KMS-11 (cell line): ENCODE measurements at regions not wholly inside any gene's neighbourhood (a gene's known extent, or its start where the extent isn't known, plus 50 kb on each side); places are given as distances from the start of the nearest gene placed in this dataset.

ENCODE experiments used
- H2AFZ ChIP-seq: fragments of 200-600 bp; sonication (generic); 2 replicates; pipeline ENCODE4 v1.6.1; 2016; ENCODE audit warnings: antibody characterized with exemption, mixed run types, low read depth
- H3K27ac ChIP-seq: fragments of 200-600 bp; sonication (generic); 2 replicates; pipeline ENCODE4 v1.6.1; 2016; ENCODE audit warnings: mild to moderate bottlenecking, mixed run types
- H3K27me3 ChIP-seq: fragments of 200-600 bp; sonication (generic); 2 replicates; pipeline ENCODE4 v1.6.1; 2017; ENCODE audit warnings: mild to moderate bottlenecking, low read depth, mixed run types, moderate library complexity; ENCODE audit not compliant: insufficient read depth
- H3K36me3 ChIP-seq: fragments of 200-600 bp; sonication (generic); 2 replicates; pipeline ENCODE4 v1.6.1; 2017; ENCODE audit warnings: mild to moderate bottlenecking, mixed run types; ENCODE audit not compliant: insufficient read depth
- H3K4me1 ChIP-seq: fragments of 200-600 bp; sonication (generic); 2 replicates; pipeline ENCODE4 v1.6.1; 2016; ENCODE audit warnings: mild to moderate bottlenecking, low read depth, mixed run types; ENCODE audit not compliant: poor library complexity, severe bottlenecking
- H3K4me2 ChIP-seq: fragments of 200-600 bp; sonication (generic); 2 replicates; pipeline ENCODE4 v1.7.0; 2016; ENCODE audit warnings: mild to moderate bottlenecking, mixed run types
- H3K4me3 ChIP-seq: fragments of 200-600 bp; sonication (generic); IDR thresholded peaks from 2 replicates; pipeline ENCODE4 v1.6.1; 2017; ENCODE audit warnings: low read depth, low read length, mixed read lengths; ENCODE audit not compliant: insufficient read depth
- H3K79me2 ChIP-seq: fragments of 200-600 bp; sonication (generic); 2 replicates; pipeline ENCODE4 v1.6.1; 2016; ENCODE audit warnings: low read depth, mixed run types; ENCODE audit not compliant: insufficient read depth
- H3K9ac ChIP-seq: fragments of 200-600 bp; sonication (generic); 2 replicates; pipeline ENCODE4 v1.6.1; 2016; ENCODE audit warnings: mild to moderate bottlenecking, mixed run types
- H4K20me1 ChIP-seq: fragments of 200-600 bp; sonication (generic); 2 replicates; pipeline ENCODE4 v1.6.1; 2016; ENCODE audit warnings: mild to moderate bottlenecking, mixed run types; ENCODE audit not compliant: insufficient read depth
- CTCF ChIP-seq: fragments of 200-600 bp; sonication (generic); conservative IDR thresholded peaks from 2 replicates; pipeline ENCODE4 v1.6.1; 2017; ENCODE audit warnings: low read depth, mild to moderate bottlenecking, antibody characterized with exemption, low read length, moderate library complexity, mixed read lengths

GRCh38 chr2:176449852-176450251 lies 180.6 kb downstream of the MTX2 start:
- no peak overlapping the region for H3K4me2 ChIP-seq
- H4K20me1 ChIP-seq, result no peaks in the 10 kb centered on the region
- peaks cover 5% of the 10 kb centered on the region for H3K4me1 ChIP-seq
- H3K4me3 ChIP-seq, result no peak overlapping the region
- H3K36me3 ChIP-seq, result no peaks in the 10 kb centered on the region
- TF ChIP-seq CTCF, result no peak
- H3K9ac ChIP-seq, result no peak overlapping the region
- no peaks in the 10 kb centered on the region for H3K79me2 ChIP-seq
- no peak overlapping the region for H2AFZ ChIP-seq
- H3K27ac ChIP-seq, result no peak overlapping the region
- H3K27me3 ChIP-seq, result no peaks in the 10 kb centered on the region

GRCh38 chr2:176453784-176454183 lies 184.5 kb downstream of the MTX2 start:
- Histone ChIP-seq H3K27me3 (no peaks in the 10 kb centered on the region), H3K4me3 (no peak overlapping the region), H2AFZ (no peak overlapping the region), H3K27ac (no peak overlapping the region), H3K36me3 (no peaks in the 10 kb centered on the region), H3K4me1 (peaks cover 16% of the 10 kb centered on the region), H3K4me2 (no peak overlapping the region), H3K9ac (no peak overlapping the region), H4K20me1 (no peaks in the 10 kb centered on the region), H3K79me2 (no peaks in the 10 kb centered on the region)
- no peak for TF ChIP-seq CTCF

GRCh38 chr2:176454893-176455815 lies 185.9 kb downstream of the MTX2 start:
- peaks cover 16% of the 10 kb centered on the region for H3K4me1 ChIP-seq
- H3K9ac ChIP-seq, result no peak overlapping the region
- H3K79me2 ChIP-seq, result no peaks in the 10 kb centered on the region
- H4K20me1 ChIP-seq, result no peaks in the 10 kb centered on the region
- no peaks in the 10 kb centered on the region for H3K36me3 ChIP-seq
- no peak overlapping the region for H3K27ac ChIP-seq
- peak; percentile 98 for TF ChIP-seq CTCF
- H3K27me3 ChIP-seq, result no peaks in the 10 kb centered on the region
- H3K4me2 ChIP-seq, result peak overlapping the region; percentile 18; the same call in 1 of the 2 replicates
- peak overlapping the region; percentile 35; the same call in 1 of the 2 replicates for H2AFZ ChIP-seq
- no peak overlapping the region for H3K4me3 ChIP-seq

- H2AFZ ChIP-seq, result peak overlapping the region; percentile 35; the same call in 1 of the 2 replicates
- no peaks in the 10 kb centered on the region for H3K79me2 ChIP-seq
- H3K4me3 ChIP-seq, result no peak overlapping the region
- no peaks in the 10 kb centered on the region for H4K20me1 ChIP-seq
- no peak overlapping the region for H3K4me2 ChIP-seq
- H3K27ac ChIP-seq, result no peak overlapping the region
- H3K4me1 ChIP-seq, result peaks cover 16% of the 10 kb centered on the region
- no peak for TF ChIP-seq CTCF
- no peaks in the 10 kb centered on the region for H3K27me3 ChIP-seq
- no peaks in the 10 kb centered on the region for H3K36me3 ChIP-seq
- no peak overlapping the region for H3K9ac ChIP-seq
These were observed 186.6 kb downstream of the MTX2 start for GRCh38 chr2:176455816-176456291.
